GM12872 (cell line): ENCODE measurements at regions not wholly inside any gene's neighbourhood (a gene's known extent, or its start where the extent isn't known, plus 50 kb on each side); places are given as distances from the start of the nearest gene placed in this dataset.

ENCODE experiments used
- TF ChIP-seq, protein P1 (sequence below): IDR thresholded peaks from 3 replicates; pipeline ENCODE4 v1.5.1; 2011; ENCODE audit warnings: low read depth, mild to moderate bottlenecking, low read length, moderate library complexity; ENCODE audit not compliant: insufficient read depth

DNA sequence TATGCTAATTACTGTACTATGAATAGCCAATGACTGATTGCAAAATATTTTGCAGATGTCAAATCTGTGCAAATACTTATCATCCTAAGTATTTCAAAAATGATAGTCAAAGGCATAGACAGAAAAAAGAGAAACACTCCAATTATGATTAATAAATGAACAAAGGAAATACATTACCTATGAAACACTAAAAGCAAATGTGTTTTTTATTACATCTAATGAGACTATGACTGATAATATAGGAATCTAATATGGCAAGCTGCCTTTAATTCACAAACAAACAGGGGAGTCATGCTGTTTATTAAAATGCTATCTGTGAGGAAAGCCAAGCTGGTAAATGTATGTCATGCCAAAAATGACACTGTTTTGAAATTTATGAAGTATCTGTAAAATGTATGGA, 713.2 kb upstream of the NRSN1 start:
- TF ChIP-seq, protein P1, sequence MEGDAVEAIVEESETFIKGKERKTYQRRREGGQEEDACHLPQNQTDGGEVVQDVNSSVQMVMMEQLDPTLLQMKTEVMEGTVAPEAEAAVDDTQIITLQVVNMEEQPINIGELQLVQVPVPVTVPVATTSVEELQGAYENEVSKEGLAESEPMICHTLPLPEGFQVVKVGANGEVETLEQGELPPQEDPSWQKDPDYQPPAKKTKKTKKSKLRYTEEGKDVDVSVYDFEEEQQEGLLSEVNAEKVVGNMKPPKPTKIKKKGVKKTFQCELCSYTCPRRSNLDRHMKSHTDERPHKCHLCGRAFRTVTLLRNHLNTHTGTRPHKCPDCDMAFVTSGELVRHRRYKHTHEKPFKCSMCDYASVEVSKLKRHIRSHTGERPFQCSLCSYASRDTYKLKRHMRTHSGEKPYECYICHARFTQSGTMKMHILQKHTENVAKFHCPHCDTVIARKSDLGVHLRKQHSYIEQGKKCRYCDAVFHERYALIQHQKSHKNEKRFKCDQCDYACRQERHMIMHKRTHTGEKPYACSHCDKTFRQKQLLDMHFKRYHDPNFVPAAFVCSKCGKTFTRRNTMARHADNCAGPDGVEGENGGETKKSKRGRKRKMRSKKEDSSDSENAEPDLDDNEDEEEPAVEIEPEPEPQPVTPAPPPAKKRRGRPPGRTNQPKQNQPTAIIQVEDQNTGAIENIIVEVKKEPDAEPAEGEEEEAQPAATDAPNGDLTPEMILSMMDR = no peak

GRCh38 chr6:23413327-23414050, 712.5 kb upstream of the NRSN1 start:
- TF ChIP-seq, protein P1 = no peak

DNA sequence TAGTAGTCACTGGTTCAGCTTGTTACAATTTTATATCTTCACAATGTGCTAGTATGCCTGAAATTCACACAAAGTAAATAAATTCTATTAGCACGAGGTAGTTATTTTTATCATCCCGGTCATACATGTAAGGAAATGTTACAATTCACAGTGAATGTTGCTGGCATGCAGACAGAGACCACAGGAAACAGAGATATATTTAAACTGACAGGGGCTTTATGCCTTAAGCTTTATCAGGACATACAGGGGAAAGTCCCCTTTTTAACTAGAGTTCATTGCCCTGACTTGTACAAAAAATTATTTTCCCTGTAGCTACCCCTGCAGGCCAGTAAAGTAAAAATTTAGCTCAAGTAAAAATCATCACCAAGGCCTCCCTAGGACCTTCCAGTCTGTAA, 712.0 kb upstream of the NRSN1 start:
- TF ChIP-seq, protein P1 = no peak

- TF ChIP-seq, protein P1 = no peak
These were observed 711.1 kb upstream of the NRSN1 start for GRCh38 chr6:23414922-23415321.

DNA sequence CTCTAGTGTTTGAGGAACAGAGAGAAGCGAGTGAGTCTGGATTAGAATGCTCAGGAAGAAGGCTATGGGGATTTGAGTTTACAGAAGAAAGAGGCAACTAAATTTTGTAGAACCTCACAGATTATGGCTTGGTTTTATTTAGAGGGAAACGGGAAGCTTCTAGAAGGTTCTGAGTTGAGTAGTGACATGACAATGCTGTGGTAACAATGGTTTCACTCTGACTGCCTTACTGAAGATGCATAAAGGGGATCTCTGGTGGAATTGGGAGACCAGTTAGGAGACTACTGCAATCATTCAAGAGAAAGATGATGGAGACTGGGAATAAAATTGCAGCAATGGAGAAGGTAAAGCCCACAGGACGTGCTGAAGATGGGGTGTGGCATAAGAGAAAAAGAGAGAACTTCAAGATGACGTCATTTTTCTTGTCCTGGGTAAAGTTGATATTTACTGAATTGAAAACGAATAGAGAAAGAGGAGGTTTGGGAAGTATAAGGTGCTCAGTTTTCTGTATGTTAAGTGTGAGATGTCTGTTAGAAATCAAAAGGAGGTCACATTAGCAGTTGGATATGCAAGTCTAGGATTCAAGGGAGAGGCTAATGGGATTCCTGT, 710.1 kb upstream of the NRSN1 start:
- TF ChIP-seq, protein P1 = no peak

DNA sequence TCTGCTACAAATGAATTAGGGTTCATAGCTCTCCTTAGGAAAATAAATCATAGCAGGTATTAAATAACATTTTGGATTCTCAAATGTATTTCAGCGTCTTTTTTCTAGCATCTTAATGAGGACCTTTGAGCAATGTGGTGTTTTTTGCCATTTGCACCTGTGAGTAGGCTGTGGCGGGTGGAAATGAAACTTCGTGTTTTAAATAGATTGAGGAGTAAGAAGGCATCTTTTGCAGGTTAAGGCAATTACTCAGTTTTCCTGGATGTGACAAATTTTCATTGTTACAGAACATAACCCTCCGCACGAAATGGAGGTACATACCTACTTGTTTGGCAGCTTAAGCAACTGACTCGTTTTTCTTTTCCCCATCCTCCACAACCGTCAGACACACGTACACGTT, 708.9 kb upstream of the NRSN1 start:
- TF ChIP-seq, protein P1 = no peak

- TF ChIP-seq, protein P1 = no peak
These were observed 707.9 kb upstream of the NRSN1 start for GRCh38 chr6:23418095-23418494.
